ENCODE measurements at regions not wholly inside any gene's neighbourhood (a gene's known extent, or its start where the extent isn't known, plus 50 kb on each side); places are given as distances from the start of the nearest gene placed in this dataset.

GRCh38 chr16:79366635-79367034 is 233.9 kb downstream of the MAF start:
- no peak for TF ChIP-seq CTCF (optimal IDR thresholded peaks at IDR 0.05 in 1 of 3, IDR thresholded peaks at IDR 0.05 in 1 of 3, conservative IDR thresholded peaks at IDR 0.05 in 1 of 3; ENCODE audit: extremely low read depth in 1 of 3, insufficient read depth in 2 of 3, low read length in 3 of 3)
- TF ChIP-seq EZH2 (IDR thresholded peaks at IDR 0.05; ENCODE audit: low read length) = no peak

Data from keratinocyte (primary cell).